PC-3 (cell line): ENCODE measurements at regions not wholly inside any gene's neighbourhood (a gene's known extent, or its start where the extent isn't known, plus 50 kb on each side); places are given as distances from the start of the nearest gene placed in this dataset.

Experiments used
- EZH2 ChIP-seq: fragments of 300-600 bp; sonication (generic); IDR thresholded peaks from one replicate; pipeline ENCODE4 v1.6.1; 2017; ENCODE audit warnings: antibody characterized with exemption, mild to moderate bottlenecking, low read length; ENCODE audit not compliant: unreplicated experiment
- EZH2phosphoT487 ChIP-seq: fragments of 300-600 bp; sonication (generic); IDR thresholded peaks from 2 replicates; pipeline ENCODE4 v1.6.1; 2018; ENCODE audit warnings: mild to moderate bottlenecking, antibody characterized with exemption, low read length, borderline replicate concordance
- TF ChIP-seq, protein P1 (sequence below): fragments of 300-600 bp; sonication (generic); conservative IDR thresholded peaks from 2 replicates; pipeline ENCODE4 v1.5.1; 2017; ENCODE audit warnings: antibody characterized with exemption, low read depth, mild to moderate bottlenecking, low read length

GRCh38 chr3:61454006-61454585, 107.3 kb upstream of the PTPRG start:
- TF ChIP-seq, protein P1, sequence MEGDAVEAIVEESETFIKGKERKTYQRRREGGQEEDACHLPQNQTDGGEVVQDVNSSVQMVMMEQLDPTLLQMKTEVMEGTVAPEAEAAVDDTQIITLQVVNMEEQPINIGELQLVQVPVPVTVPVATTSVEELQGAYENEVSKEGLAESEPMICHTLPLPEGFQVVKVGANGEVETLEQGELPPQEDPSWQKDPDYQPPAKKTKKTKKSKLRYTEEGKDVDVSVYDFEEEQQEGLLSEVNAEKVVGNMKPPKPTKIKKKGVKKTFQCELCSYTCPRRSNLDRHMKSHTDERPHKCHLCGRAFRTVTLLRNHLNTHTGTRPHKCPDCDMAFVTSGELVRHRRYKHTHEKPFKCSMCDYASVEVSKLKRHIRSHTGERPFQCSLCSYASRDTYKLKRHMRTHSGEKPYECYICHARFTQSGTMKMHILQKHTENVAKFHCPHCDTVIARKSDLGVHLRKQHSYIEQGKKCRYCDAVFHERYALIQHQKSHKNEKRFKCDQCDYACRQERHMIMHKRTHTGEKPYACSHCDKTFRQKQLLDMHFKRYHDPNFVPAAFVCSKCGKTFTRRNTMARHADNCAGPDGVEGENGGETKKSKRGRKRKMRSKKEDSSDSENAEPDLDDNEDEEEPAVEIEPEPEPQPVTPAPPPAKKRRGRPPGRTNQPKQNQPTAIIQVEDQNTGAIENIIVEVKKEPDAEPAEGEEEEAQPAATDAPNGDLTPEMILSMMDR, result no peak
- TF ChIP-seq EZH2, result no peak
- TF ChIP-seq EZH2phosphoT487, result no peak
